AG04449 (cell line): ENCODE measurements at regions not wholly inside any gene's neighbourhood (a gene's known extent, or its start where the extent isn't known, plus 50 kb on each side); places are given as distances from the start of the nearest gene placed in this dataset.

Experiments used
- CTCF ChIA-PET: fragments of 350-600 bp; formaldehyde crosslinking; extraction: SDS; loops from one replicate; lab custom pipeline; 2021; ENCODE audit warnings: antibody characterized with exemption; lab: Yijun Ruan, JAX
- POLR2A ChIA-PET: fragments of 400-600, 350-600 bp; formaldehyde crosslinking; extraction: SDS; loops from one replicate; lab custom pipeline; 2020; ENCODE audit warnings: antibody characterized with exemption, inconsistent platforms; lab: Yijun Ruan, JAX
- DNase-seq: peaks from one replicate; pipeline ENCODE4 v3.0.0-alpha.2; 2010; ENCODE audit warnings: low read depth, low spot score
- H3K4me3 ChIP-seq: 2 replicates; pipeline ENCODE4 v1.5.1; 2011; ENCODE audit warnings: low read depth, mild to moderate bottlenecking, control low read depth, low read length
- CTCF ChIP-seq: IDR thresholded peaks from one replicate; pipeline ENCODE4 v1.5.1; 2011; ENCODE audit warnings: mild to moderate bottlenecking, moderate library complexity, low read length, control low read depth, inconsistent platforms; ENCODE audit not compliant: insufficient read depth; ENCODE audit errors: missing control alignments

GRCh38 chr5:10173716-10174115 is 76.0 kb downstream of the ATPSCKMT start:
- no peak for DNase-seq
- no peak overlapping the region for H3K4me3 ChIP-seq
- ChIA-PET POLR2A (no interaction called here), CTCF (no interaction called here)
- no peak for TF ChIP-seq CTCF

- H3K4me3 ChIP-seq: no peak overlapping the region
- TF ChIP-seq CTCF: no peak
- DNase-seq: no peak
- ChIA-PET CTCF (interaction anchor here (0.8 kb wide), 1 partner anchor 26 kb away, joined by 3 read pairs; no protein-coding TSS in a partner anchor), POLR2A (no interaction called here)
Observed at GRCh38 chr5:10172247-10172646, 77.4 kb downstream of the ATPSCKMT start.

- no peak overlapping the region for H3K4me3 ChIP-seq
- CTCF ChIA-PET: no interaction called here
- TF ChIP-seq CTCF: no peak
- POLR2A ChIA-PET: no interaction called here
- DNase-seq: no peak
Observed at GRCh38 chr5:10169359-10169758, 80.3 kb downstream of the ATPSCKMT start.

- CTCF ChIA-PET: no interaction called here
- no peak for DNase-seq
- TF ChIP-seq CTCF: no peak
- POLR2A ChIA-PET: no interaction called here
- no peak overlapping the region for H3K4me3 ChIP-seq
Observed at GRCh38 chr5:10168254-10168653, 81.4 kb downstream of the ATPSCKMT start.

GRCh38 chr5:10167806-10168205 is 81.9 kb downstream of the ATPSCKMT start:
- DNase-seq: no peak
- ChIA-PET CTCF (no interaction called here), POLR2A (no interaction called here)
- no peak for TF ChIP-seq CTCF
- no peak overlapping the region for H3K4me3 ChIP-seq

- TF ChIP-seq CTCF: no peak
- H3K4me3 ChIP-seq: no peak overlapping the region
- ChIA-PET POLR2A (no interaction called here), CTCF (no interaction called here)
- DNase-seq: no peak
Observed at GRCh38 chr5:10166392-10166791, 83.3 kb downstream of the ATPSCKMT start.
